Natural killer cell (primary cell): ENCODE measurements at regions not wholly inside any gene's neighbourhood (a gene's known extent, or its start where the extent isn't known, plus 50 kb on each side); places are given as distances from the start of the nearest gene placed in this dataset.

Experiments
- ATAC-seq, 3 donors: fragments of 150-1000 bp in 2 of 3; fragments of 200-7000 bp in 1 of 3; cut with Tn5 transposase; 1 replicate in 1 of 3; 2 replicates in 2 of 3; pipeline ENCODE4 v1.10.0; 2021; ENCODE audit warnings: mild to moderate bottlenecking in 2 of 3, moderate library complexity in 2 of 3
- DNase-seq, 2 donors: peaks; one replicate each; pipeline versions ENCODE4 v3.0.0 to v3.0.0-alpha.2; 2013 to 2021; ENCODE audit warnings: mixed read lengths in 1 of 2
- H3K27ac ChIP-seq: one replicate; pipeline ENCODE4 v1.5.1; 2013; ENCODE audit warnings: mild to moderate bottlenecking, low read length
- H3K27me3 ChIP-seq: one replicate; pipeline ENCODE4 v1.6.1; 2013; ENCODE audit warnings: low read length; ENCODE audit not compliant: control insufficient read depth, insufficient read depth
- H3K36me3 ChIP-seq: one replicate; pipeline ENCODE4 v1.6.1; 2013; ENCODE audit warnings: low read length; ENCODE audit not compliant: control insufficient read depth, insufficient read depth
- H3K4me1 ChIP-seq: one replicate; pipeline ENCODE4 v1.6.1; 2013; ENCODE audit warnings: low read length; ENCODE audit not compliant: control insufficient read depth, insufficient read depth
- H3K4me3 ChIP-seq: one replicate; pipeline ENCODE4 v1.5.1; 2013; ENCODE audit warnings: low read length
- H3K9me3 ChIP-seq: one replicate; pipeline ENCODE4 v1.6.1; 2013; ENCODE audit warnings: low read length; ENCODE audit not compliant: control insufficient read depth, insufficient read depth
- H3K27ac Mint-ChIP-seq, 2 donors: one replicate each; pipeline ENCODE4 v1.8.0; 2022; ENCODE audit warnings: mild to moderate bottlenecking in 2 of 2, mixed read lengths in 2 of 2, moderate library complexity in 1 of 2
- H3K27me3 Mint-ChIP-seq, 2 donors: one replicate each; pipeline ENCODE4 v1.8.0; 2022; ENCODE audit warnings: low read depth in 2 of 2, mixed read lengths in 2 of 2
- H3K36me3 Mint-ChIP-seq: one replicate; pipeline ENCODE4 v1.8.0; 2022; ENCODE audit warnings: mixed read lengths
- H3K4me1 Mint-ChIP-seq, 2 donors: one replicate each; pipeline ENCODE4 v1.8.0; 2022; ENCODE audit warnings: mixed read lengths in 2 of 2
- H3K4me3 Mint-ChIP-seq: one replicate; pipeline ENCODE4 v1.8.0; 2022; ENCODE audit warnings: mild to moderate bottlenecking, moderate library complexity, mixed read lengths
- H3K9me3 Mint-ChIP-seq, 2 donors: one replicate each; pipeline ENCODE4 v1.8.0; 2022; ENCODE audit warnings: mixed read lengths in 2 of 2
- WGBS: methylation state at CpG from one replicate; pipeline ENCODE4 v1.1.7; 2013; ENCODE audit warnings: missing lambda C conversion rate; ENCODE audit not compliant: insufficient coverage; 5-methylcytosine and 5-hydroxymethylcytosine counted together
- intact Hi-C: fragments of 100-400 bp; cut with micrococcal nuclease; formaldehyde crosslinking; loops from one replicate; pipeline ENCODE4 v1.14.2; 2022
- TF ChIP-seq, protein P1 (sequence below): fragments of 200-600 bp; IDR thresholded peaks from one replicate; pipeline ENCODE4 v1.8.0; 2022; ENCODE audit warnings: antibody characterized with exemption

DNA sequence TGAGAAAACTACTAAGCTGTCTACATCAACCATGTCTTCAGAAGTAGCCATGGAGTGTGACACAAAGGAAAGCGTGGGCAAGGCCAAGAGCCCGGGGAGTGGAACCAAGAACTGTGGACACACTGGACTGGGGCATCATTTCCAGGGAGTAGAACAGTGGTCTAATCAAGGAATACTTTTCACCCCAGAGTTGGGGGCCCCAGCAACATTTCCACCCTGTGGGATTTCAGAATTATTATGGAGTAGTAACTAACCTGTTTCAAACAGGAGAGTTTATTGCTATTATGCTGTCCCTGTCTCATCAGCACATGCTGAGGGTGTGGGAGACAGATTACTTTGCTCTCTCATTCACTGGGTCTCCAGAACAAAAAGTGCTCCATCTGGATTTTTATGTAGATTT is 58.0 kb upstream of the FSTL4 start:
- Histone ChIP-seq H3K27ac (no peak overlapping the region), H3K4me1 (no peaks in the 10 kb centered on the region), H3K9me3 (peaks cover 3% of the 10 kb centered on the region), H3K27me3 (no peaks in the 10 kb centered on the region), H3K4me3 (no peak overlapping the region), H3K36me3 (no peaks in the 10 kb centered on the region)
- TF ChIP-seq, protein P1, sequence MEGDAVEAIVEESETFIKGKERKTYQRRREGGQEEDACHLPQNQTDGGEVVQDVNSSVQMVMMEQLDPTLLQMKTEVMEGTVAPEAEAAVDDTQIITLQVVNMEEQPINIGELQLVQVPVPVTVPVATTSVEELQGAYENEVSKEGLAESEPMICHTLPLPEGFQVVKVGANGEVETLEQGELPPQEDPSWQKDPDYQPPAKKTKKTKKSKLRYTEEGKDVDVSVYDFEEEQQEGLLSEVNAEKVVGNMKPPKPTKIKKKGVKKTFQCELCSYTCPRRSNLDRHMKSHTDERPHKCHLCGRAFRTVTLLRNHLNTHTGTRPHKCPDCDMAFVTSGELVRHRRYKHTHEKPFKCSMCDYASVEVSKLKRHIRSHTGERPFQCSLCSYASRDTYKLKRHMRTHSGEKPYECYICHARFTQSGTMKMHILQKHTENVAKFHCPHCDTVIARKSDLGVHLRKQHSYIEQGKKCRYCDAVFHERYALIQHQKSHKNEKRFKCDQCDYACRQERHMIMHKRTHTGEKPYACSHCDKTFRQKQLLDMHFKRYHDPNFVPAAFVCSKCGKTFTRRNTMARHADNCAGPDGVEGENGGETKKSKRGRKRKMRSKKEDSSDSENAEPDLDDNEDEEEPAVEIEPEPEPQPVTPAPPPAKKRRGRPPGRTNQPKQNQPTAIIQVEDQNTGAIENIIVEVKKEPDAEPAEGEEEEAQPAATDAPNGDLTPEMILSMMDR: no peak
- no peak for DNase-seq
- no peak overlapping the region for H3K4me3 Mint-ChIP-seq
- H3K27me3 Mint-ChIP-seq: peaks cover 11% of the 10 kb centered on the region in 2 donors
- no peak for ATAC-seq
- no peak overlapping the region for H3K27ac Mint-ChIP-seq
- no peaks in the 10 kb centered on the region for H3K9me3 Mint-ChIP-seq
- intact Hi-C loops: no loop called here
- no peaks in the 10 kb centered on the region for H3K4me1 Mint-ChIP-seq
- H3K36me3 Mint-ChIP-seq: no peaks in the 10 kb centered on the region
- WGBS: 88% methylated on average over 2 of the region's 2 CpGs

DNA sequence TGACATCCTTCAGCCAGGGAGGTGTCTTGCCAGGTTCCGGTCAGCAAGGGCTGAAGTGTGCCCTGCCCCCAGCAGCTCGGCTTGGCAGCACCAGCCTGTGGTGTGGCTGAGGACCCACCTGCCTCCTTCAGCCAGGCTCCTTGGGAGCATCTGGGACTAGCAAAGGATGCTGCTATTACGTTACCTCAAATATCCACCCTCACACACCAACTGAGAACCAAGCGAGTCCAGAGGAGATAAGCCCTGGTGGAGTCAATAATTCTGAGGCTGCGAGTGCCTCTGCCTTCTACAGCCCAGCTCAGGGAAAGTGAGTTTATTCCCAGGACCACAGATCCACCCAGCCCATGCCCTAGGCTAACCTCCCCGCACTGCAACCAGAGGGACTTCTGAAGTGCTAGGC is 57.1 kb upstream of the FSTL4 start:
- no peak overlapping the region for H3K4me3 Mint-ChIP-seq

DNA sequence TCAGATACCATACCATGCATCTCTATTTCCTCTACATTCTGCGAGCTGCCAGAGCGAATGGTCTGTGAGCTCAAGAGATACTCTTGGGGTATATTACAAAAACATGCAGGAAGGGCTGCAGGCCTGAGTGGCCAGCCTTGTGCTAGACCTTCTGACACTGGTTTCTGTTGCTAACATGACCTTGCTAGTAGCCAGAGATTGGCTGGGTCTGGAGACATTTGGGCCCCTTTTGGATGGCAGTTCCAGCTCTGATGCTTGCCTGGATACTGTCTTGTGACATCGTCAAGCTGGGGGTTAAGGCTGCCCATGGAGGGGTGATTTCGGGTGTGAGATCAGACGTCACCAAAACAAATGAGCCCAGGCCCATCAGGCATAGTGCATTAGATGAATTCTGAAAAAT is 56.1 kb upstream of the FSTL4 start:
- Mint-ChIP-seq H3K27ac (no peak overlapping the region), H3K9me3 (no peaks in the 10 kb centered on the region), H3K27me3 (peaks cover 11 to 12% of the 10 kb centered on the region in 2 donors), H3K4me3 (no peak overlapping the region), H3K36me3 (no peaks in the 10 kb centered on the region), H3K4me1 (no peaks in the 10 kb centered on the region)
- TF ChIP-seq, protein P1: no peak
- no peak for ATAC-seq
- H3K36me3 ChIP-seq: no peaks in the 10 kb centered on the region
- DNase-seq: no peak
- H3K4me1 ChIP-seq: no peaks in the 10 kb centered on the region
- H3K9me3 ChIP-seq: peaks cover 3% of the 10 kb centered on the region
- H3K27me3 ChIP-seq: no peaks in the 10 kb centered on the region
- no peak overlapping the region for H3K4me3 ChIP-seq
- no peak overlapping the region for H3K27ac ChIP-seq
- WGBS: 87% methylated on average over 5 of the region's 5 CpGs
- intact Hi-C loops: no loop called here

More for the DNA sequence above, 57.1 kb upstream of the FSTL4 start:
- Mint-ChIP-seq H3K27me3 (peaks cover 9 to 11% of the 10 kb centered on the region in 2 donors), H3K27ac (no peak overlapping the region), H3K9me3 (no peaks in the 10 kb centered on the region), H3K4me1 (no peaks in the 10 kb centered on the region), H3K36me3 (no peaks in the 10 kb centered on the region)
- no peaks in the 10 kb centered on the region for H3K36me3 ChIP-seq
- no peak overlapping the region for H3K4me3 ChIP-seq
- WGBS: 88% methylated on average over 6 of the region's 6 CpGs
- H3K4me1 ChIP-seq: no peaks in the 10 kb centered on the region
- DNase-seq (no peak), ATAC-seq (no peak)
- H3K27ac ChIP-seq: no peak overlapping the region
- no peaks in the 10 kb centered on the region for H3K27me3 ChIP-seq
- TF ChIP-seq, protein P1: no peak
- intact Hi-C loops: no loop called here
- peaks cover 3% of the 10 kb centered on the region for H3K9me3 ChIP-seq

DNA sequence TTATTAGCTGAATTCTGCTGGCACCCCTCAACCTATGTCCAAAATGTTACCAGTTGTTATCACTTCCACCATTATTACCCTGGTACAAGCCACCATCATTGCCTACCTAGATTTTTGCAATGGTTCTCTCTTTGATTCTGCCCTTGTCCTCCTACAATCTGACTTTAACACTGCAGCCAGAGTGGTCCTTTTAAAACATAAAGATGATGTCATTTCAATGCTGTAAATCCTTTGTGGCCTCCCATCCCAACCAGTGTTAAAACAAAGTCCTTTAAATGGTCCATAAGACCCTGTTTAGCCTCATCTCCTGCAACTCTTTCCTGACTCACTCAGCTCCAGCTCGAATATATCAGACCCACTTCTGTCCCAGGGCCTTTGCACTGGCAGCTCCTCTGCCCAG is 54.9 kb upstream of the FSTL4 start:
- Mint-ChIP-seq H3K4me3 (no peak overlapping the region), H3K9me3 (no peaks in the 10 kb centered on the region), H3K36me3 (no peaks in the 10 kb centered on the region), H3K4me1 (no peaks in the 10 kb centered on the region), H3K27me3 (peaks cover 2 to 11% of the 10 kb centered on the region in 2 donors), H3K27ac (no peak overlapping the region)
- H3K9me3 ChIP-seq: peaks cover 3% of the 10 kb centered on the region
- no peak for ATAC-seq
- TF ChIP-seq, protein P1: no peak
- no peak overlapping the region for H3K4me3 ChIP-seq
- H3K4me1 ChIP-seq: no peaks in the 10 kb centered on the region
- no peak for DNase-seq
- intact Hi-C loops: no loop called here
- no peaks in the 10 kb centered on the region for H3K36me3 ChIP-seq
- no peak overlapping the region for H3K27ac ChIP-seq
- no peaks in the 10 kb centered on the region for H3K27me3 ChIP-seq
- 47% methylated on average over 1 of the region's 1 CpG for WGBS
